ENCODE measurements at regions not wholly inside any gene's neighbourhood (a gene's known extent, or its start where the extent isn't known, plus 50 kb on each side); places are given as distances from the start of the nearest gene placed in this dataset.
A peak's percentile ranks its signal among the peaks of the same experiment; 100 is the strongest.
"Not testable (repeated sequence)": the region's sequence is repeated elsewhere in the genome, so short reads cannot be mapped to it uniquely, and the experiment has no call there.

- no peak for DNase-seq (ENCODE audit: low read depth, low spot score)
Measured at GRCh38 chr6:106724337-106724736, 95.0 kb downstream of the QRSL1 start.

- not testable (repeated sequence) for DNase-seq (ENCODE audit: low read depth, low spot score)
Measured at GRCh38 chr6:106723419-106723818, 94.0 kb downstream of the QRSL1 start.

DNA sequence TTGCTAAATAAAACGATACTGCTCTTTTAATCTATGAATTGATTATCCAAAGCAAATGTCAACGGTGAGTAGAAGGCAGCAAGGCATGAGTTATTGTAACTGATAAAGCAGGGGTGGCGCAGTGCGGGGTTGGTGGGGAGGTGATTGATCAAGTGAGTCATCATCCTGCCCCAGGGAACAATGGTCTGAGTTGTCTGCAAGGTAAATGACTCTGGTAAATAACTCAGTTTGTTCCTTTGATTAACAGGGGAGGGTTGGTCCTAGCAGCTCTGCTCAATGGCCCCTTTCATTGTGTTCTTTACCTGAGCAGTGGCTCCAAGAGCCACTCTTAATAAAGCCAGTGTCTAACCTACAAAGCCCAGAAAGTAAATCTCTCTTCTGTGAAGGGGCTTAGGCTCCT lies 91.8 kb downstream of the QRSL1 start:
- DNase-seq (ENCODE audit: low read depth, low spot score) = peak; percentile 60

Measured in ELF-1 (cell line).